ENCODE measurements at regions not wholly inside any gene's neighbourhood (a gene's known extent, or its start where the extent isn't known, plus 50 kb on each side); places are given as distances from the start of the nearest gene placed in this dataset.
"Not testable (repeated sequence)": the region's sequence is repeated elsewhere in the genome, so short reads cannot be mapped to it uniquely, and the experiment has no call there.

- no peak overlapping the region for H3K4me3 ChIP-seq (ENCODE audit: low read depth, low read length)
- DNase-seq (ENCODE audit: low read depth), result no peak
- no peak for TF ChIP-seq CTCF (IDR thresholded peaks at IDR 0.05; ENCODE audit: low read depth, low read length, missing control alignments)
Measured at GRCh38 chr13:54699831-54700230, 1671.2 kb downstream of the OLFM4 start.

DNA sequence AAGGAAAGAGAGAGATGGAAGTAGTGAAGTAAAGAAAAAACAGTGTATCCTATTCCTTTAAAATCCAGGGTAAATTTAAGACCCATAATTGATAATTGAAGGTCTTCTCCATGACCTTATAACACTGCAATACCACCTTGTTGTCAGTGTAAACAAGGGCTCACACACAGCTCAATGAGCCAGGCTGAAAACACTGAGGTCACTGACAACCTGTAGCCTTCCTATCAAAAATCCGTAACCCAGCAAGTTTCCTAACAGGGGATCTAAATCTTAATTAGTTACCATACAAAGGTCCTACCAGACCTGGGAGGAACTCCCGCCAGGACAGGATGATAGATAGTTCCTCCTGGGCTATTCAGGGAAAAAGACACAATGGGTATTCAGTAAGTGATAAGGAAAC, 1677.1 kb downstream of the OLFM4 start:
- no peak for DNase-seq (ENCODE audit: low read depth)
- TF ChIP-seq CTCF (IDR thresholded peaks at IDR 0.05; ENCODE audit: low read depth, low read length, missing control alignments), result no peak
- no peak overlapping the region for H3K4me3 ChIP-seq (ENCODE audit: low read depth, low read length)

DNA sequence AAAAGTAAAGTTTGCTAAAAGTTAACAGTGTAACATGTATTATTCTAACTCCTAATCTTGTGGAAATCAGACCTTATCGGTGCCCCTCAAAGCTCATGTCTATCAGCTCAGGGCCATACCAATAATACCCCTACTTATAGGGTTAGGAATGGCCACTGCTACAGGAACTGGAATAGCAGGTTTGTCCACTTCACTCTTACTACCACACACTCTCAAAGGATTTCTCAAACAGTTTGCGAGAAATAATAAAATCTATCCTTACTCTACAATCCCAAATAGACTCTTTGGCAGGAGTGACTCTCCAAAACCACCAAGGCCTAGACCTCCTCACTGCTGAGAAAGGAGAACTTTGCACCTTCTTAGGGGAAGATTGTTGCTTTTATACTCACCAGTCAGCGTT, 1677.7 kb downstream of the OLFM4 start:
- no peak overlapping the region for H3K4me3 ChIP-seq (ENCODE audit: low read depth, low read length)
- no peak for TF ChIP-seq CTCF (IDR thresholded peaks at IDR 0.05; ENCODE audit: low read depth, low read length, missing control alignments)
- no peak for DNase-seq (ENCODE audit: low read depth)

- no peak overlapping the region for H3K4me3 ChIP-seq (ENCODE audit: low read depth, low read length)
- TF ChIP-seq CTCF (IDR thresholded peaks at IDR 0.05; ENCODE audit: low read depth, low read length, missing control alignments), result no peak
- DNase-seq (ENCODE audit: low read depth), result no peak
Measured at GRCh38 chr13:54709546-54709945, 1680.9 kb downstream of the OLFM4 start.

GRCh38 chr13:54733639-54734038, 1705.0 kb downstream of the OLFM4 start:
- no peak overlapping the region for H3K4me3 ChIP-seq (ENCODE audit: low read depth, low read length)
- DNase-seq (ENCODE audit: low read depth), result no peak

GRCh38 chr13:54737211-54737610, 1708.6 kb downstream of the OLFM4 start:
- not testable (repeated sequence) for DNase-seq (ENCODE audit: low read depth); H3K4me3 ChIP-seq (ENCODE audit: low read depth, low read length)

More at GRCh38 chr13:54733639-54734038, 1705.0 kb downstream of the OLFM4 start:
- no peak for TF ChIP-seq CTCF (IDR thresholded peaks at IDR 0.05; ENCODE audit: low read depth, low read length, missing control alignments)

DNA sequence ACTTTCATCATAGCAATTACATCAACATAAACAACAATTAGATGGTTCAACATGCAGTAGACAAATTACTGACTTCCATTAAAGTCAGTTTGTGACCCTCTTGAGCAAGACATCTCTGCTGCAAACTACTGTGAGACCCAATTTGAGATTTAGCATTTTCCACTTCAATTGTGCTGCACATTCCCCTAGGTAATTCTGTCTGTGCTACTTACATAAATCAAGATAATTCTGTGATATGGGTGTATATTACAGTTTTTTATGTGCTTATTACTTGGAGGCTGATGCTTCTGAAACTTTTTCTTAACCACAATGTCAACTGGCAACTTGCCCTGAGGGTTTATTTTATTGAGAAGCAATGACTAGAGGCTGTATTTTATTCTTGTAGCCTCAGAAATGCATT, 1714.4 kb downstream of the OLFM4 start:
- H3K4me3 ChIP-seq (ENCODE audit: low read depth, low read length), result no peak overlapping the region
- no peak for DNase-seq (ENCODE audit: low read depth)
- no peak for TF ChIP-seq CTCF (IDR thresholded peaks at IDR 0.05; ENCODE audit: low read depth, low read length, missing control alignments)

GRCh38 chr13:54744747-54745146, 1716.1 kb downstream of the OLFM4 start:
- H3K4me3 ChIP-seq (ENCODE audit: low read depth, low read length), result no peak overlapping the region
- TF ChIP-seq CTCF (IDR thresholded peaks at IDR 0.05; ENCODE audit: low read depth, low read length, missing control alignments), result no peak
- DNase-seq (ENCODE audit: low read depth), result no peak
